Gastrocnemius medialis (tissue), 4 donors: ENCODE measurements at regions not wholly inside any gene's neighbourhood (a gene's known extent, or its start where the extent isn't known, plus 50 kb on each side); places are given as distances from the start of the nearest gene placed in this dataset.

ENCODE experiments used
- ATAC-seq, 2 donors: fragments of 150-250 bp; one replicate each; pipeline ENCODE4 v1.9.1; 2016
- DNase-seq, 2 donors: peaks; one replicate each; pipeline ENCODE4 v3.0.0-alpha.2; 2019
- H3K27ac ChIP-seq, 4 donors: fragments of 200-600 bp; sonication (generic); 1 replicate in 1 of 4; 2 replicates in 3 of 4; pipeline ENCODE4 v1.5.1; 2016 to 2018; ENCODE audit warnings: mild to moderate bottlenecking in 2 of 4, moderate library complexity in 1 of 4
- H3K27me3 ChIP-seq, 3 donors: fragments of 200-600 bp; sonication (generic) in 2 of 3; 1 replicate in 1 of 3; 2 replicates in 2 of 3; pipeline versions ENCODE4 v1.5.1 to v1.6.0; 2016 to 2019; ENCODE audit warnings: mild to moderate bottlenecking in 1 of 3, moderate library complexity in 1 of 3
- H3K36me3 ChIP-seq, 2 donors: fragments of 200-600 bp; sonication (generic) in 1 of 2; one replicate each; pipeline ENCODE4 v1.5.1; 2017 to 2018
- H3K4me1 ChIP-seq, 2 donors: fragments of 200-600 bp; sonication (generic) in 1 of 2; one replicate each; pipeline ENCODE4 v1.5.1; 2016 to 2017; ENCODE audit warnings: mild to moderate bottlenecking in 2 of 2
- H3K4me3 ChIP-seq, 4 donors: fragments of 200-600 bp; sonication (generic) in 3 of 4; 1 replicate in 1 of 4; 2 replicates in 3 of 4; pipeline ENCODE4 v1.5.1; 2016 to 2019; ENCODE audit warnings: mild to moderate bottlenecking in 2 of 4
- H3K9me3 ChIP-seq, 3 donors: fragments of 200-600 bp; sonication (generic) in 2 of 3; 1 replicate in 1 of 3; 2 replicates in 2 of 3; pipeline ENCODE4 v1.5.1; 2016 to 2019
- POLR2A ChIP-seq, 2 donors: fragments of 450-650 bp; IDR thresholded peaks; one replicate each; pipeline ENCODE4 v1.6.1; 2017; ENCODE audit warnings: antibody characterized with exemption in 2 of 2, mild to moderate bottlenecking in 2 of 2, moderate library complexity in 2 of 2
- in situ Hi-C, 4 donors: fragments of 200-750 bp; cut with MboI; loops; one replicate each; pipeline versions ENCODE4 v1.15.0 to v1.8.0; 2017; ENCODE audit warnings: low sequenced_read_pairs in 4 of 4
- intact Hi-C: fragments of 100-400 bp; cut with DNase I; formaldehyde crosslinking; loops from one replicate; pipeline ENCODE4 v1.15.1; 2023; ENCODE audit warnings: low total_unique reads
- TF ChIP-seq, protein P1 (sequence below), 5 experiments: fragments of 450-650 bp in 3 of 5; fragments of 200-600 bp in 2 of 5; sonication (generic) in 2 of 5; IDR thresholded peaks in 4 of 5; conservative IDR thresholded peaks in 1 of 5; 1 replicate in 4 of 5; 2 replicates in 1 of 5; pipeline ENCODE4 v1.5.1; 2016 to 2019; ENCODE audit warnings: antibody characterized with exemption in 5 of 5, mild to moderate bottlenecking in 3 of 5, moderate library complexity in 3 of 5

DNA sequence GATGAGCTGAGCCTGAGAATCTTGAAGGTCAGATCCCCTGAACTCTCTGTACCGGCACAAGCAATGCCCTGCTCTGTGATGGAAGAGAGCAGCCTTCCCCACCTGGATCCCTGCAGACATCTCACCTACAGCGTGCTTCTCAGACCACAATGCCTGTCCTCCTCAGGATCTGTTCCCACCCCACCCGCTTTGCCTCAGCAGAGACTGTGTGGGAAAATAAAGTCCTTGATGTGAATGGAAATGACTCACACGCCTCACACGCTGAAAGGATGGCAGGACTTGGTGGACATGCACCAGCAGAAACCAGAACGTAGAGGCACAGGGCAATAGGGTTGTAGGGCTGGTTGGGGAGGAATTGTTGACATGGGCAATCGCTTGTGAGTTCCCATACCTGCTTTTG, 117.9 kb upstream of the POU3F3 start:
- Histone ChIP-seq H3K4me1 (no peaks in the 10 kb centered on the region), H3K27me3 (no peaks in the 10 kb centered on the region), H3K27ac (no peak overlapping the region), H3K4me3 (no peak overlapping the region), H3K9me3 (no peaks in the 10 kb centered on the region), H3K36me3 (no peaks in the 10 kb centered on the region)
- ATAC-seq: no peak
- TF ChIP-seq POLR2A (IDR thresholded peaks at IDR 0.05): no peak
- TF ChIP-seq, protein P1, sequence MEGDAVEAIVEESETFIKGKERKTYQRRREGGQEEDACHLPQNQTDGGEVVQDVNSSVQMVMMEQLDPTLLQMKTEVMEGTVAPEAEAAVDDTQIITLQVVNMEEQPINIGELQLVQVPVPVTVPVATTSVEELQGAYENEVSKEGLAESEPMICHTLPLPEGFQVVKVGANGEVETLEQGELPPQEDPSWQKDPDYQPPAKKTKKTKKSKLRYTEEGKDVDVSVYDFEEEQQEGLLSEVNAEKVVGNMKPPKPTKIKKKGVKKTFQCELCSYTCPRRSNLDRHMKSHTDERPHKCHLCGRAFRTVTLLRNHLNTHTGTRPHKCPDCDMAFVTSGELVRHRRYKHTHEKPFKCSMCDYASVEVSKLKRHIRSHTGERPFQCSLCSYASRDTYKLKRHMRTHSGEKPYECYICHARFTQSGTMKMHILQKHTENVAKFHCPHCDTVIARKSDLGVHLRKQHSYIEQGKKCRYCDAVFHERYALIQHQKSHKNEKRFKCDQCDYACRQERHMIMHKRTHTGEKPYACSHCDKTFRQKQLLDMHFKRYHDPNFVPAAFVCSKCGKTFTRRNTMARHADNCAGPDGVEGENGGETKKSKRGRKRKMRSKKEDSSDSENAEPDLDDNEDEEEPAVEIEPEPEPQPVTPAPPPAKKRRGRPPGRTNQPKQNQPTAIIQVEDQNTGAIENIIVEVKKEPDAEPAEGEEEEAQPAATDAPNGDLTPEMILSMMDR (IDR thresholded peaks at IDR 0.05 in 4 of 5, conservative IDR thresholded peaks at IDR 0.05 in 1 of 5): no peak
- intact Hi-C loops (no loop called here), in situ Hi-C loops (no loop called here)
- DNase-seq: no peak

DNA sequence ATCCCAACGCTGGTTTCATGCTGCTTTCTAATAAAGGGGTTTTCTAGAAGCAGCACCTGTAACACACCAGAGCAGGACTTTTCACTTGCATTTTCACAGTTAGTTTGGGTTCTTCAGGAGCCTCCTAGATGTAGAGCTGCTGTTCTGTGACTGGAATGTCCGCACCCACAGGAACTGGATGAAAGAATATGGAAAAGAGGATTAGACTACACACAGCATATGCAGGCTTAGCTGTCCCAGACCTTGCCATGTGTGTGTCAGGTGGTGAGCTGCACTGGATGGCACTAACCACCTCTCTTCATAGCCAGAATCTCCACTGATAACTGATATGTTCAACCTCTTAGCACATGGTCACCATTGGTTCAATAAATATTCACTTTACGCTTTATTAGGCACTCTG, 112.1 kb upstream of the POU3F3 start:
- ATAC-seq: no peak

DNA sequence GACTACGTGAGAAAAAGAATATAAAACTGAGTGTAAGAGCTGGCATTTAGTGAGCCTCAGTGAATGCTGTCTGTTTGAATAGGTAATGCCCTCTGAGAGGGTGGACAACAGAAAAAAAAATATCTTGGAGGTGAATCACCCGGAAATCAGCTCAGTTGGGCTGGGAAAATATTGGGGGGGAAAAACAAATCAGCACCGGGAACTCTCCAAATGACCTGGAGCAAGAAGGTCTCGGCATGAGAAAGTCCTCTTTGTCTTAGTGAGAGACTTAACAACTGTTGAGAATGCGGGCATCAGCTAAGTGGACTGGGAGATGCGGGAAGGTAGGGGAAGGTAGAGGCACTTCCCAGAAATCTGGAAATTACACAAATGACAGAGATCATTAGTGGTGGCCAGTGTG, 109.4 kb upstream of the POU3F3 start:
- in situ Hi-C loops: no loop called here
- Histone ChIP-seq H3K9me3 (no peaks in the 10 kb centered on the region), H3K4me3 (no peak overlapping the region), H3K27me3 (peaks cover 0 to 7% (median 0%) of the 10 kb centered on the region in 3 donors), H3K36me3 (no peaks in the 10 kb centered on the region), H3K4me1 (no peaks in the 10 kb centered on the region), H3K27ac (no peak overlapping the region)
- intact Hi-C loops: no loop called here
- no peak for TF ChIP-seq POLR2A (IDR thresholded peaks at IDR 0.05)
- TF ChIP-seq, protein P1 (IDR thresholded peaks at IDR 0.05 in 4 of 5, conservative IDR thresholded peaks at IDR 0.05 in 1 of 5): no peak
- DNase-seq (no peak), ATAC-seq (no peak)

More for the DNA sequence above, 112.1 kb upstream of the POU3F3 start:
- no peaks in the 10 kb centered on the region for H3K9me3 ChIP-seq
- TF ChIP-seq POLR2A (IDR thresholded peaks at IDR 0.05): no peak
- TF ChIP-seq, protein P1 (IDR thresholded peaks at IDR 0.05 in 4 of 5, conservative IDR thresholded peaks at IDR 0.05 in 1 of 5): no peak
- DNase-seq: no peak
- H3K27ac ChIP-seq: no peak overlapping the region
- no peaks in the 10 kb centered on the region for H3K4me1 ChIP-seq
- in situ Hi-C loops: no loop called here
- H3K4me3 ChIP-seq: no peak overlapping the region
- H3K27me3 ChIP-seq: peaks cover 0 to 4% (median 0%) of the 10 kb centered on the region in 3 donors
- intact Hi-C loops: no loop called here
- no peaks in the 10 kb centered on the region for H3K36me3 ChIP-seq

DNA sequence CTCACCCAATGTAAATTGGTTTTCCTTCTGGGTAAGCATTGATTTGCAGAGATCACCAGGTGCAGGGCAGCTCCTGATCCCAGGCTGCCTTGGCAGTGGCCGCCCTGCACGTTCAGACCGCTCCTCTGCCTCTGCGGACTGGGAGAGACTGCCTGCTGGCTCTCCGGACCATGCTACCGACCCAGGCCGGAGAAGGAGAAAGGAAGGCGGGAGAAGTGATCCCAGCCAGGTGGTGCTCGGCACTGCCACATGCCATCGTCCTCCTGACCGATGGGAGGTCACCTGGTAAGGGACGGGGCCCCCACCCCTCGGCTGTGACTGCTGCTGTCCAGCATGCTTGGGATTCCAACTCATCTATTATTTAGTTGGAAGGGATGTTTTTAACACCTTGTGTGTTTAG, 108.1 kb upstream of the POU3F3 start:
- in situ Hi-C loops (no loop called here), intact Hi-C loops (no loop called here)
- TF ChIP-seq POLR2A (IDR thresholded peaks at IDR 0.05): no peak
- TF ChIP-seq, protein P1 (IDR thresholded peaks at IDR 0.05 in 4 of 5, conservative IDR thresholded peaks at IDR 0.05 in 1 of 5): no peak
- H3K36me3 ChIP-seq: no peaks in the 10 kb centered on the region
- H3K27me3 ChIP-seq: peaks cover 0 to 7% (median 0%) of the 10 kb centered on the region in 3 donors
- no peak overlapping the region for H3K27ac ChIP-seq
- no peaks in the 10 kb centered on the region for H3K9me3 ChIP-seq
- H3K4me3 ChIP-seq: no peak overlapping the region
- H3K4me1 ChIP-seq: no peaks in the 10 kb centered on the region
- no peak for DNase-seq
- ATAC-seq: no peak

DNA sequence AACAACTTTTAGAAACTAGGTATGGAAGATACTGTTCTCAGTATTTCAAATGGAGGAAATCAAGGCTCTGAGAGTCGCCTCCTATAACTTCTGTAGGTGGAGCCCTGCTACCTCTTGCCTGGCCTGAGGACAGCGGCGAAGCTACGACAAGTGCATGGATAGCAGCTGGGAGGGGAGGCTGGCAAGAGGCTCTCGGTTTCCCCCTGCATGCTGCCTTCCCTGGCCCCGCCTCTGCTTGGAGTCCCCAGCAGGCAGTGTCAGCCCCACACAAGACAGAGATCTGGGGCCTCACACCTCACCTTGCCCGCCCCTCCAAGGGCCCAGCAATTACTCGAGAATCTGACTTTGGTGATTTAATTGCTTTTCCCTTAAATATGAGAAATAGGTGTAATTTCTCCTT, 107.6 kb upstream of the POU3F3 start:
- H3K9me3 ChIP-seq: no peaks in the 10 kb centered on the region
- no peak overlapping the region for H3K27ac ChIP-seq
- in situ Hi-C loops (no loop called here), intact Hi-C loops (no loop called here)
- H3K4me3 ChIP-seq: no peak overlapping the region
- no peaks in the 10 kb centered on the region for H3K36me3 ChIP-seq
- DNase-seq: no peak
- TF ChIP-seq POLR2A (IDR thresholded peaks at IDR 0.05): no peak
- TF ChIP-seq, protein P1 (IDR thresholded peaks at IDR 0.05 in 4 of 5, conservative IDR thresholded peaks at IDR 0.05 in 1 of 5): no peak
- H3K27me3 ChIP-seq: peaks cover 0 to 7% (median 0%) of the 10 kb centered on the region in 3 donors
- no peak for ATAC-seq
- H3K4me1 ChIP-seq: no peaks in the 10 kb centered on the region
